OCI-LY1 (cell line): ENCODE measurements at regions not wholly inside any gene's neighbourhood (a gene's known extent, or its start where the extent isn't known, plus 50 kb on each side); places are given as distances from the start of the nearest gene placed in this dataset.

Source experiments
- CTCF ChIP-seq: fragments of 200-600 bp; sonication (generic), shearing (Covaris generic); IDR thresholded peaks from 2 replicates; pipeline ENCODE4 v1.5.1; 2017; ENCODE audit warnings: mild to moderate bottlenecking, antibody characterized with exemption, low read length, moderate library complexity, mixed read lengths
- EZH2 ChIP-seq: fragments of 200-600 bp; sonication (generic), shearing (Covaris generic); IDR thresholded peaks from 2 replicates; pipeline ENCODE4 v1.8.0; 2017; ENCODE audit warnings: borderline replicate concordance, mixed run types, mild to moderate bottlenecking, antibody characterized with exemption, low read length, moderate library complexity, mixed read lengths

- TF ChIP-seq CTCF (no peak), EZH2 (no peak)
Observed at GRCh38 chr5:77869116-77869798, 93.1 kb upstream of the TBCA start.
